ENCODE measurements at regions not wholly inside any gene's neighbourhood (a gene's known extent, or its start where the extent isn't known, plus 50 kb on each side); places are given as distances from the start of the nearest gene placed in this dataset.
"Not testable (repeated sequence)": the region's sequence is repeated elsewhere in the genome, so short reads cannot be mapped to it uniquely, and the experiment has no call there.

- DNase-seq (ENCODE audit: low spot score): no peak
Observed at GRCh38 chr4:116018831-116019230, 905.4 kb upstream of the NDST4 start.

GRCh38 chr4:116016201-116016600 lies 902.8 kb upstream of the NDST4 start:
- no peak for DNase-seq (ENCODE audit: low spot score)

DNA sequence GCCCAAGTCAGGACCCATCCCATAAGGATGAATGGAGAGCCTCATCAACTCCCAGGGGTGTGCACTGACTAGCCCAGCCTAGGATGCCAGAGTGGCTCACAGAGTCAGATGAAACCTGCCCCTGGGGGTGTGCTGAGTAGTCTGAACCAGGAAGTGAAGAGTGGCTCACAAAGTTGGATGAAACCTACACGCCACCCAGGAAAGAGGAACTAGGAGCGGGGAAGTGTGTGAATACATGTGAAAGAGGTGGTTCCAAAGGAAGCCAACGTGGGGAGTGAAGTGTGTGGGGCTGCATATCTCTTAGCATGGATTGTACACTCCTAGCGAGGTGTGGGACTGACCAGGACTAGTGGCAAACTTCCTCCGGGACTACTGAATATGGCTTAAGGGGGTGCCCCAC lies 902.1 kb upstream of the NDST4 start:
- no peak for DNase-seq (ENCODE audit: low spot score)

- DNase-seq (ENCODE audit: low spot score): no peak
Observed at GRCh38 chr4:116015062-116015461, 901.6 kb upstream of the NDST4 start.

GRCh38 chr4:116010923-116011322 lies 897.5 kb upstream of the NDST4 start:
- no peak for DNase-seq (ENCODE audit: low spot score)

- DNase-seq (ENCODE audit: low spot score): no peak
Observed at GRCh38 chr4:116005806-116006088, 892.3 kb upstream of the NDST4 start.

DNA sequence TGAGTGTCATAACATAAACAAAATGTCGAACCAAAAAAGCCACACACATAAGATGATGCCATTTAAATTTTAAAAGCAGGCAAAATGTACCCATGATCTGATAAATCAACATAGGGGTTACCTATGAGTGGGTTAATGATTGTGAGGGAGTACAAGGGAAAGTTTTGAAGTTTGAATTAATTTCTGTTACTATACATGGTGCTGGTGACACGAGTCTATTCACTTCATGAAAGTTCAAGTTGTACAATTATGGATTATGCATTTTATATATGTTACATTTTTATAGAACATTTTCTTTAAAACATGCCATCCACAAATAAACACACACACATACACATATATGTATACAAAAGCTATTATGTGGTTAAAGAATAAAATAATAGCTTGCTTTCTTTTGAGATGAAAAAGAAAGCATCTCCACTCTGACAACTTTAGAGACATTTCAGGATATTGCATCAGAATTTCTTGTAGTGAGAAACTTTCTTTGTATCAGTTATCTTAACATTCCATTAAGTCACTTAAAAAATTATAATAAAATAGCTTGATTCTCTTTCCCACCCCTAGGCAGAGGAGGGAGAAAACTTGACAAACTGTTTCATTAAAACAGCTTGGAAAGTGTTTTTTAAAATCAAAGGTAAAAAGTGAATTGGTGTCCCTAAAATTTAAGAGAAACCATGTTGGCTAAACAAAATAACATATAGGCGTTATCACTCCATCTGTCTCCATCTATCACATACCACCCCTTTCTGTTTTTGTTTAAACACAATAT lies 891.8 kb upstream of the NDST4 start:
- no peak for DNase-seq (ENCODE audit: low spot score)

GRCh38 chr4:116001291-116001690 lies 887.9 kb upstream of the NDST4 start:
- DNase-seq (ENCODE audit: low spot score): no peak

GRCh38 chr4:115986573-115986972 lies 873.2 kb upstream of the NDST4 start:
- no peak for DNase-seq (ENCODE audit: low spot score)

- not testable (repeated sequence) for DNase-seq (ENCODE audit: low spot score)
Observed at GRCh38 chr4:115975421-115976001, 862.1 kb upstream of the NDST4 start.

DNA sequence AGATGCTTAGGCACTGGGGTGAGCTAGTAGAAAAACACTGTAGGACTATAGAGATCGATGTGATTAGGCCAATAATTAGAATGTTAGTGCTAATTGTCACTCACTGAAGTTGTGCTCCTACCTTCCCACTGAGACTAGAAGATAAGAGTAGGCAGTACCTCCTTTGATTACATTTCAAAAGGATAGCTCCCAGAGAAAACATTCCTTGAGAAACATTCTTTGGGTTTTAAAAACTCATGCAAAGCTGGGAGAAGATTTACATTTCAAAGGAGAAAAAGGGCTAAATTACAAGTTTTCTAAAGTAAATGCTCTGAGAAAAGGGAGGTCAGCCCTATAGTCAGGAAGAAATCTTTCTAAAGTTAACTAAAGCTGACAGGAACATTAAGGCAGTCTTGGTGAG lies 860.3 kb upstream of the NDST4 start:
- DNase-seq (ENCODE audit: low spot score): no peak

DNA sequence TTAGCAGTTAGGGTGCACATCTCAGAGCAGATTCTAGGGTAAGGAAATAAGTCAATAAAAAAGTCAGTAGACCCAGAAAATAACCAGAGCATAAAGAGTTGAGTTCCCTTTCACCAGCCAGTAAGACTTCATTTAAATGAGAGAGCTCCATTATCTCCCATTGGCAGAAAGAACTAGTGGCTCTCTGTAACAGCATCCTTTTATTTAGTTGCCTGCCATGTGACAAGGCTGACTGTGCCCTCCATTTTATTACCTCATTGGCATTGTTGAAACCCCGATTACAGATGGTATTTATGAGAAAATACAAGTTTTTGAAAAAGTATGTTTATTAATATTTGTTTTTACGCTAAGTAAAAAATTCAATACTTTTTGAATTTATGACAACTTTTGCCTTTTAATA lies 859.5 kb upstream of the NDST4 start:
- no peak for DNase-seq (ENCODE audit: low spot score)

DNA sequence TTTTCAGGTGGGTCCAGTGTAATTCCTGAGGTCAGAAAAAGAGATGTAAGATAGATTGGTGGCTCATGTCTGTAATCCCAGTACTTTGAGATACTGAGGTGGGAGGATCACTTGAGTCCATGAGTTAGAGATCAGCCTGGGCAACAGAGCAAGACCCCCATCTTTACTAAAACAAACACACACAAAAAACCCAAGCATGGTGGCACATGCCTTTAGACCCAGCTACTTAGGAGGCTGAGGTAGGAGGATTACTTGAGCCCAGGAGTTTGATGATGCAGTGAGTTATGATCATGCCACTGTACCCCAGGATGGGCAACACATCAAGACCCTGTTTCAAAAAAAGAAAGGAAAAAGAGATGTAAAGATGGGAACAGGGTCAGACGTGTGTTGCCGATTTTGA lies 857.4 kb upstream of the NDST4 start:
- no peak for DNase-seq (ENCODE audit: low spot score)

DNA sequence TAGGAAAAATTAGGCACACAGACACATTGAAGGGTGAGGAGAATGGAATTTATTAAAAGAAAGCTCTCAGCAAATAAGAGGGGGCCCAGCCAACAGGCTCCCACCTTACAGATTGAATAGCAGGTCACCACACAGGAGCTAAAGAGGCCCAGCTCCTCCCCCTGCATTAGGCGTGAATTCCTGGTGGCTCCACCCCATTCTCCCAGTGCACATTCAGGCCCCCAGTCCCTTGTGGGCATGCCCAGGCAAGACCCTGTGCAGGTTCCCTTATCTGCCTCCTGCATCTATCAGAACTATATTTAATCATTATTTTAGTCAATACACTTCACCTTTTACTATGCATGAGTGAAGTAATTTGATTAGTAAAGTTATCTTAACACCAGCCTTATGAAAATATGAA lies 856.3 kb upstream of the NDST4 start:
- DNase-seq (ENCODE audit: low spot score): no peak

DNA sequence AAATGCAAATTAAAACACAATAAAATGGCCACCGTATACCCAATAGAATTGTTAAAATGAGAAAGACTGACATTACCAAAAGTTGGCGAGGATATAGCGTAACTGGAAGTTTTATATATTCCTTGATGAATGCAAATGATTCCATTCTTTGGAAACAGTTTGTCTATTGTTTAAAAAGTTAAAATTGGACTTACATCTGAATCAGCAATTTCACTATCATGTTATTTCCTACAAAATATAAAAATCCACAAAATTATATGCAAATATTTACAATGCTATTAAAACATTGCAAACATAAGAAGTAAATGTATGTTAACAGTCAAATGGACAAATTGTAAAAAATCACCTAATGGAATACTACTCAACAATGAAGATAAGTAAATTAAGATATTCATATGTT lies 852.2 kb upstream of the NDST4 start:
- no peak for DNase-seq (ENCODE audit: low spot score)

DNA sequence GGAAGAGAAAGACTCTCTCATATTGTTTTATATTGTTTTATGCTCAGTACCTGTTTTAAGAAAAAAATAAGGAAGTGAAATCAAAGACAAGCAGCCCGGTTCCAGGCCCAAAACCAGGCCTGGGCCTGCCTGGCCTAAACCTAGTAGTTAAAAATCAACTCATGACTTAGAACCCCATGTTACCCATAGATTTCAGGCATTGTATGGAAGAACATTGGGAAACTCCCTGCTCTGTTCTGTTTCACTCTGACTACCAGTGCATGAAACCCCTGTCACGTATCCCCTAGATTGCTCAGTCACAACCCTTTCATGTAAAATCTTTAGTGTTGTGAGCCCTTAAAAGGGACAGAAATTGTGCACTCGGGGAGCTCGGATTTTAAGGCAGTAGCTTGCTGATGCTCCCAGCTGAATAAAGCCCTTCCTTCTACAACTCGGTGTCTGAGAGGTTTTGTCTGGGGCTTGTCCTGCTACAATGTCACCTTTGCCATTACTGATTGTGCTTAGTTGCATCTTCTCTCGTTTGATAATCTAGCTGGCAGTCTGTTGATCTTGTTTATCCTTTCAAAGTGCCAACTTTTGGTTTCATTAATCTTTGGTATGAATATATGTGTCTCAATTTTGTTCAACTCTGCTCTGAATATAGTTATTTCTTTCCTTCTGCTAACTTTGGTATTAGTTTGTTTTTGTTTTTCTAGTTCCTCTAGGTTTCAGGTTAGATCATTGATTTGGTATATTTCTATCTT lies 842.8 kb upstream of the NDST4 start:
- DNase-seq (ENCODE audit: low spot score): not testable (repeated sequence)

DNA sequence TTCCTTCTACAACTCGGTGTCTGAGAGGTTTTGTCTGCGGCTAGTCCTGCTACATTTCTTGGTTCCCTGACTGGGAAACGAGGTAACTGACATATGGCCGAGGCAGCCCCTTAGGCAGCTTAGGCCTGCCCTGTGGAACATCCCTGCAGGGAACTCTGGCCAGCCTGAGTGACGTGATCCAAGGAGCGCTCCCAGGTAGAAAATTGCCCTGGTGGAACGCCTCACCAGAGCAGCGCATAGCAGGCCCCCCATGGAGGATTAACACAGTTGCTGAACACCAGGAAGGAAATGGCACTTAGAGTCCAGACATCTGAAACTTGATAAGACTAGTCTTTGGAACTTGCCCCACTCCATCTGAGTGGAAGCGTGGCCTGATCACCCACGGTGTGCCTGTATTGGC lies 837.4 kb upstream of the NDST4 start:
- no peak for DNase-seq (ENCODE audit: low spot score)

GRCh38 chr4:115949974-115950743 lies 836.7 kb upstream of the NDST4 start:
- DNase-seq (ENCODE audit: low spot score): not testable (repeated sequence)

- DNase-seq (ENCODE audit: low spot score): no peak
Observed at GRCh38 chr4:115945026-115945425, 831.6 kb upstream of the NDST4 start.

DNA sequence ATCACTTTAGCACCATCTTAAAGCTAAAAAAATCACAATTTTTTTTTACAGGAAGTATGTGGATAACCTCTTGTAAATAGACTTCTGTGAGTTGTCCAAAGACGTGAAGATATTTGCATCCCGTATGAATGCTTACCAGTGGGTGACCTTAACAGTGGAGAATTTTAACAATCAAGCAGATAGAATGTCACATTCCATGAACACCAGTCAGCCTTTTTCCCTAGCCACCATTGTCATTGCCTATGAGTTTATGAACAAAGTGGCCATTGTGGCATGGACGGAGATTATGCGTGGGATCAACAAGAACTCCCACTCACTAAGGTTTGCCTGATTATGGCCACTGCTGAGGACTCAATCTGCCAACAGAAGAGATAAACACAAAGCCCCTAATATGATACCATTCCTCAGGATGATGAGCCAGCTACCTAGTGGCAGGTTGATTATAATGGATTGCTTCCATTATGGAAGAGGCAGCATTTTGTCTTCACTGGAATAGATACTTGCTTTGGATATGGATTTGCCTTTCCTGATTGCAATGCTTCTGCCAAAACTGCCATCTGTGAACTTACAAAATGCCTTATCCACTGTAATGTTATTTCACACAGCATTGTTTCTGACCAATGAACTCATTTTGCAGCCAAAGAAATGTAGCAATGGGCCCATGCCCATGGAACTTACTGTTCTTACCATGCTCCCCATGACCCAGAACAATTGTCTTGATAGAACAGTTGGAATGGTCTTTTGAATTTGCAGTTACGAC lies 830.9 kb upstream of the NDST4 start:
- DNase-seq (ENCODE audit: low spot score): peak; percentile 81

DNA sequence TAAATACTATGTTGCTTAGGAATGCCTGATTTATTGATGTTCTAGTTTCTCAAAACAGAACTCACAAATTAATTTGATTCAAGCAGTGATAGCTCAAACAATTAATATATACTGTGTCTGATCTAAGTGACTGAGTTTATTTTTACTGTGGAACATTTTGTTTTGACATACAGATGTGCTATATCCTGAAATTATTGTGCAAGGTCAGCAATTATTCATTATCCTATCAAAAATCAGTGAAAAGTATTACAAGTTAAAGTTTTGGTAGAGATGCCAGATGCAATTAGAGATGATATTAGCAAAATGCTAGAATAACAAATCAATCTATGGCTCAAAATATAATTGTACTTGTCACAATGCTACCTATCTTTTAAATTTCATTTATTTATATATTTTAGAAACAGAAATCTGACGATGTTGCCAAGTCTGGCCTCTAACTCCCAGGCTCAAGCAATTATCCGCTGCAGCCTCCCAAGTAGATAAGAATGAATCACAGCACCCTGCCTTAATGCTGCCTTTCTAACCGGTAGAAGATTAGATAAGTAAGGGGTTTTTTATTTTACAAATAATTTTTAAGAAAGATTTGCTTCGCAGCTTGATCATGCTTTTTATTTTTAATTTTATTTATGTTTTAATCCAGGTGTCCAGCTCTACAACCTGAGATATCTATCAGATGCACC lies 825.5 kb upstream of the NDST4 start:
- DNase-seq (ENCODE audit: low spot score): no peak

Data from COLO829 (cell line).